Uterus (tissue), 3 donors: ENCODE measurements at regions not wholly inside any gene's neighbourhood (a gene's known extent, or its start where the extent isn't known, plus 50 kb on each side); places are given as distances from the start of the nearest gene placed in this dataset.

ENCODE experiments used
- DNase-seq, 2 donors: peaks; one replicate each; pipeline ENCODE4 v3.0.0-alpha.2; 2019 to 2020
- H3K27ac ChIP-seq, 2 donors: fragments of 200-600 bp; sonication (generic); 1 replicate in 1 of 2; 2 replicates in 1 of 2; pipeline ENCODE4 v1.5.1; 2016 to 2018
- H3K27me3 ChIP-seq, 2 donors: fragments of 200-600 bp; sonication (generic); one replicate each; pipeline ENCODE4 v1.5.1; 2018 to 2019; ENCODE audit warnings: control low read depth in 1 of 2
- H3K36me3 ChIP-seq, 2 donors: fragments of 200-600 bp; sonication (generic); one replicate each; pipeline ENCODE4 v1.5.1; 2019; ENCODE audit warnings: control low read depth in 1 of 2
- H3K4me1 ChIP-seq, 2 donors: fragments of 200-600 bp; sonication (generic); one replicate each; pipeline ENCODE4 v1.5.1; 2018 to 2019; ENCODE audit warnings: control low read depth in 1 of 2
- H3K4me3 ChIP-seq, 2 donors: fragments of 200-600 bp; sonication (generic); 1 replicate in 1 of 2; 2 replicates in 1 of 2; pipeline ENCODE4 v1.5.1; 2018 to 2019; ENCODE audit warnings: mild to moderate bottlenecking in 1 of 2
- H3K9me3 ChIP-seq, 2 donors: fragments of 200-600 bp; sonication (generic); one replicate each; pipeline ENCODE4 v1.5.1; 2019; ENCODE audit warnings: control low read depth in 1 of 2
- CTCF ChIP-seq, 4 experiments: fragments of 200-600 bp in 2 of 4; fragments of 450-650 bp in 2 of 4; sonication (generic) in 2 of 4; IDR thresholded peaks; one replicate each; pipeline ENCODE4 v1.5.1; 2016 to 2019; ENCODE audit warnings: antibody characterized with exemption in 4 of 4, mild to moderate bottlenecking in 2 of 4, moderate library complexity in 1 of 4
- POLR2A ChIP-seq, 2 donors: fragments of 450-650 bp; IDR thresholded peaks; one replicate each; pipeline ENCODE4 v1.6.1; 2016; ENCODE audit warnings: antibody characterized with exemption in 2 of 2, mild to moderate bottlenecking in 1 of 2, moderate library complexity in 1 of 2
- intact Hi-C: fragments of 100-400 bp; cut with DNase I; formaldehyde crosslinking; loops from one replicate; pipeline ENCODE4 v1.15.1; 2023; ENCODE audit warnings: low total_unique reads
- donor health status: DM: yes; HTN: yes; CAD: no.

GRCh38 chr15:62717496-62717895, 325.1 kb upstream of the TPM1 start:
- H3K4me1 ChIP-seq = no peaks in the 10 kb centered on the region
- no peaks in the 10 kb centered on the region for H3K27me3 ChIP-seq
- no peaks in the 10 kb centered on the region for H3K9me3 ChIP-seq
- H3K27ac ChIP-seq = no peak overlapping the region
- intact Hi-C loops = no loop called here
- DNase-seq = no peak
- no peaks in the 10 kb centered on the region for H3K36me3 ChIP-seq
- TF ChIP-seq POLR2A (IDR thresholded peaks at IDR 0.05) (no peak), CTCF (IDR thresholded peaks at IDR 0.05) (no peak)
- H3K4me3 ChIP-seq = no peak overlapping the region

GRCh38 chr15:62719316-62719715, 323.2 kb upstream of the TPM1 start:
- no peak overlapping the region for H3K4me3 ChIP-seq
- DNase-seq = no peak
- H3K4me1 ChIP-seq = no peaks in the 10 kb centered on the region
- TF ChIP-seq POLR2A (IDR thresholded peaks at IDR 0.05) = no peak
- TF ChIP-seq CTCF (IDR thresholded peaks at IDR 0.05) = no peak
- H3K36me3 ChIP-seq = no peaks in the 10 kb centered on the region
- H3K9me3 ChIP-seq = no peaks in the 10 kb centered on the region
- H3K27me3 ChIP-seq = no peaks in the 10 kb centered on the region
- H3K27ac ChIP-seq = no peak overlapping the region
- intact Hi-C loops = no loop called here

- Histone ChIP-seq H3K27me3 (no peaks in the 10 kb centered on the region), H3K4me1 (no peaks in the 10 kb centered on the region), H3K4me3 (no peak overlapping the region), H3K27ac (no peak overlapping the region), H3K36me3 (no peaks in the 10 kb centered on the region), H3K9me3 (no peaks in the 10 kb centered on the region)
- no peak for DNase-seq
- intact Hi-C loops = no loop called here
- TF ChIP-seq POLR2A (IDR thresholded peaks at IDR 0.05) = no peak
- no peak for TF ChIP-seq CTCF (IDR thresholded peaks at IDR 0.05)
Measured at GRCh38 chr15:62722237-62722636, 320.3 kb upstream of the TPM1 start.

GRCh38 chr15:62726461-62726860, 316.1 kb upstream of the TPM1 start:
- Histone ChIP-seq H3K27me3 (no peaks in the 10 kb centered on the region), H3K27ac (no peak overlapping the region), H3K36me3 (no peaks in the 10 kb centered on the region), H3K9me3 (no peaks in the 10 kb centered on the region), H3K4me3 (no peak overlapping the region), H3K4me1 (no peaks in the 10 kb centered on the region)
- intact Hi-C loops = no loop called here
- no peak for DNase-seq
- TF ChIP-seq POLR2A (IDR thresholded peaks at IDR 0.05) (no peak), CTCF (IDR thresholded peaks at IDR 0.05) (no peak)

- TF ChIP-seq POLR2A (IDR thresholded peaks at IDR 0.05) (no peak), CTCF (IDR thresholded peaks at IDR 0.05) (no peak)
- no peaks in the 10 kb centered on the region for H3K9me3 ChIP-seq
- DNase-seq = no peak
- intact Hi-C loops = no loop called here
- no peak overlapping the region for H3K4me3 ChIP-seq
- H3K4me1 ChIP-seq = no peaks in the 10 kb centered on the region
- no peak overlapping the region for H3K27ac ChIP-seq
- H3K36me3 ChIP-seq = no peaks in the 10 kb centered on the region
- H3K27me3 ChIP-seq = no peaks in the 10 kb centered on the region
Measured at GRCh38 chr15:62727501-62727900, 315.0 kb upstream of the TPM1 start.
